IMR-90 (cell line): ENCODE measurements at regions not wholly inside any gene's neighbourhood (a gene's known extent, or its start where the extent isn't known, plus 50 kb on each side); places are given as distances from the start of the nearest gene placed in this dataset.

Experiments used
- CEBPB ChIP-seq: IDR thresholded peaks from 2 replicates; pipeline ENCODE4 v1.6.1; 2012; ENCODE audit warnings: low read depth, low read length, improper control_type of control experiment
- FOS ChIP-seq: fragments of 150-350 bp; IDR thresholded peaks from 2 replicates; pipeline ENCODE4 v1.6.1; 2016; ENCODE audit warnings: low read depth, low read length
- MAFK ChIP-seq: IDR thresholded peaks from 2 replicates; pipeline ENCODE4 v1.6.1; 2012; ENCODE audit warnings: low read depth, low read length, improper control_type of control experiment
- MAZ ChIP-seq: IDR thresholded peaks from 2 replicates; pipeline ENCODE4 v1.6.1; 2012; ENCODE audit warnings: low read depth, mild to moderate bottlenecking, low read length, improper control_type of control experiment, moderate library complexity, borderline replicate concordance
- NFE2L2 ChIP-seq: fragments of 150-350 bp; IDR thresholded peaks from 2 replicates; pipeline ENCODE4 v1.6.1; 2016; ENCODE audit warnings: low read depth, mild to moderate bottlenecking, low read length
- POLR2A ChIP-seq: IDR thresholded peaks from 2 replicates; pipeline ENCODE4 v1.6.1; 2012; ENCODE audit warnings: mild to moderate bottlenecking, low read depth, low read length
- RAD21 ChIP-seq: IDR thresholded peaks from 2 replicates; pipeline ENCODE4 v1.6.1; 2012; ENCODE audit warnings: low read length, improper control_type of control experiment
- RCOR1 ChIP-seq: IDR thresholded peaks from 2 replicates; pipeline ENCODE4 v1.6.1; 2012; ENCODE audit warnings: mild to moderate bottlenecking, low read length, improper control_type of control experiment; ENCODE audit not compliant: insufficient replicate concordance
- RFX5 ChIP-seq: IDR thresholded peaks from 2 replicates; pipeline ENCODE4 v1.8.0; 2012; ENCODE audit warnings: low read depth, mild to moderate bottlenecking, low read length, moderate library complexity
- TF ChIP-seq, protein P1 (sequence below): conservative IDR thresholded peaks from 2 replicates; pipeline ENCODE4 v1.5.1; 2012; ENCODE audit warnings: mild to moderate bottlenecking, low read depth, low read length, improper control_type of control experiment

DNA sequence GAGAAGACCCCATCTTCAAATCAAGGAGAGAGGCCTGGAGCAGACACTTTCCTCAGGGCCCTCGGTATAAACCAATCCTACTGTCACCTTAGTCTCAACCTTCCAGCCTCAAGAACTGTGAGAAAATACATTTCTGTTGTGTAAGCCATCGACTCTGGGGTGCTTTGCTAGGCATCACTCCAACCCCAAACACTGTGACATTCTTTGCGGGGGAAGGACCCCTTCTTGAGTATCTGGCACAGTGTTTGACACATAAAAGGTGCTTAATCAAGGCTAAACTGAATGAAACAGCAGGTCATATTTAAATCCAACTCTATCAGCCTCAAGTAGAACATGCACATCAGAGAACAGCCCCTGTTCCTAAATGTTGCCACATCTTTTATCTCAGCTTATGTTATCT, 558.1 kb downstream of the INSC start:
- no peak for TF ChIP-seq POLR2A
- TF ChIP-seq, protein P1, sequence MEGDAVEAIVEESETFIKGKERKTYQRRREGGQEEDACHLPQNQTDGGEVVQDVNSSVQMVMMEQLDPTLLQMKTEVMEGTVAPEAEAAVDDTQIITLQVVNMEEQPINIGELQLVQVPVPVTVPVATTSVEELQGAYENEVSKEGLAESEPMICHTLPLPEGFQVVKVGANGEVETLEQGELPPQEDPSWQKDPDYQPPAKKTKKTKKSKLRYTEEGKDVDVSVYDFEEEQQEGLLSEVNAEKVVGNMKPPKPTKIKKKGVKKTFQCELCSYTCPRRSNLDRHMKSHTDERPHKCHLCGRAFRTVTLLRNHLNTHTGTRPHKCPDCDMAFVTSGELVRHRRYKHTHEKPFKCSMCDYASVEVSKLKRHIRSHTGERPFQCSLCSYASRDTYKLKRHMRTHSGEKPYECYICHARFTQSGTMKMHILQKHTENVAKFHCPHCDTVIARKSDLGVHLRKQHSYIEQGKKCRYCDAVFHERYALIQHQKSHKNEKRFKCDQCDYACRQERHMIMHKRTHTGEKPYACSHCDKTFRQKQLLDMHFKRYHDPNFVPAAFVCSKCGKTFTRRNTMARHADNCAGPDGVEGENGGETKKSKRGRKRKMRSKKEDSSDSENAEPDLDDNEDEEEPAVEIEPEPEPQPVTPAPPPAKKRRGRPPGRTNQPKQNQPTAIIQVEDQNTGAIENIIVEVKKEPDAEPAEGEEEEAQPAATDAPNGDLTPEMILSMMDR = no peak
- no peak for TF ChIP-seq RFX5
- no peak for TF ChIP-seq RAD21
- TF ChIP-seq RCOR1 = no peak
- TF ChIP-seq FOS = no peak
- no peak for TF ChIP-seq MAZ
- no peak for TF ChIP-seq CEBPB
- no peak for TF ChIP-seq NFE2L2
- no peak for TF ChIP-seq MAFK
